ENCODE measurements at regions not wholly inside any gene's neighbourhood (a gene's known extent, or its start where the extent isn't known, plus 50 kb on each side); places are given as distances from the start of the nearest gene placed in this dataset.

GRCh38 chr12:97097734-97098133, 190.7 kb downstream of the NEDD1 start:
- DNase-seq, result no peak

DNA sequence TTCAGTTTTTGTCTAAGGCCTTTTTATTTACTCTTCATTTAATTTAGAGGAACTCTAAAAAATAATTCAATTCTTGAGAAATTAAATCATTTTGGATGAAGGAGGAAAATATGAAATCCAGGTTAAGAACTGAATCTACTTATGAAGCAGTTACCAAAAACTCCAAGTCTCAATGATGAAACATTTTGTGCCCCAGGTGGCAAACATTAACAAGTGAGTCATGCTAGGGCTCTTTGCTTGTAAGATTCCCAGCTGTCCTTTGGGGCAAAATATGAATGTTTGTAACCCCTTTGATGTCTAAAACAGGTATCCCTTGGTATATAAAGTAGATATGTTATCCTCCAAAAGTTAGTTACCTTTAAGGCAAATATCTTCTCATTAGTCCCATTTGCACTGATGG, 202.4 kb downstream of the NEDD1 start:
- DNase-seq, result no peak

- no peak for DNase-seq
These were observed 205.1 kb downstream of the NEDD1 start for GRCh38 chr12:97112136-97112535.

GRCh38 chr12:97118796-97119375, 211.8 kb downstream of the NEDD1 start:
- DNase-seq, result no peak

DNA sequence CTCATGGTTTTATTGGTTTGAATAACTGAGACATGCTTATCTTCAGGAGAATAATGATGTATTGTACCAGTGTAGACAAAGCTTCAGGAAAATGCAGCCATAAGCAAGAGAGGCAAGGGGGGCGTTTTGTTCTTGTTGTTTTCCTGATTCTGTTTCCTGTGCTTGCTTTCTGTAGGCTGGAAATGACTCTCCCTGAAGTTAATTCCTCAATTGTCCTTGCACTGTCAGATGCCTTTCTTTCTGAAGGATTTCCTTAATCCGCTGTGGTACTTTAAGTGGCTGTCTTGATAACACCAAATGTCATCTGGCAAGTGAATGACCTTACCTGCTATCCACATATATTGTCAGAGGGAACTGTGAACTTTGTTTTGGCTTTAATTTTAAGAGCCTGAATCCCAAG, 220.0 kb downstream of the NEDD1 start:
- DNase-seq, result no peak

DNA sequence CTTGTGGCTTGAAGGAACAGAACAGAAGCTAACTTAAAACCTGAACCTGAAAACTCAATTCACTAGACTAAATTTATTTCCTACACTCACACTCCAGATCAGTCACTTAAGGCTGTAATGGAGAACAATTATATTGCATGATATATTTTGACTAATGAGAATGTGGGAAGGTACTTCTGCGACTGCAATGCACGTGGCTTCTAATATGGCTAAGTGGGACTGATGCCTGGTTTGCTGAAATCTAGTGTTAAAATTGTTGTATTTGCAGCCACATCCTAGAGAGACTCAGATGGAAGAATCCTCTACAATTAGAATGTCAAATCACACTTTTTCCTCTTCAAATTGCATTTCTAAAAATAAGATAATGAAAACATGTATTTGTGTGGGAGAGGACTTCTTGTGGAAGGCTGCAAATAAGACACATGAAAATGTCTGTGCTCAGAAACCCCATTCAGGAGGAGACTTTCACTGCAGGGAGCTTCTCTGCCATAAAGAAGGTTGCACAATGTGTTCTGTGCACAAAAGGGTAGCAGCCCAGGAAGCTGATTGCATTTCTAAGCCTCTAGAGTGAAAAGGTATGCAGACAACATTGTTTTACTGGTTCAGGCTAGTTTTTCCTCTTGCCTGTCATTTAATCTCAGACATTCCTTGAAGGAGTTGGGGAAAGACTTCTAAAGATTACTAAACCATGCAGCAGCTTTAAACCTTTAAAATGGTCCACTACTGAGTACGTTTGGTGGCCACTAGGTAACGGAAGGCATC, 224.3 kb downstream of the NEDD1 start:
- no peak for DNase-seq

DNA sequence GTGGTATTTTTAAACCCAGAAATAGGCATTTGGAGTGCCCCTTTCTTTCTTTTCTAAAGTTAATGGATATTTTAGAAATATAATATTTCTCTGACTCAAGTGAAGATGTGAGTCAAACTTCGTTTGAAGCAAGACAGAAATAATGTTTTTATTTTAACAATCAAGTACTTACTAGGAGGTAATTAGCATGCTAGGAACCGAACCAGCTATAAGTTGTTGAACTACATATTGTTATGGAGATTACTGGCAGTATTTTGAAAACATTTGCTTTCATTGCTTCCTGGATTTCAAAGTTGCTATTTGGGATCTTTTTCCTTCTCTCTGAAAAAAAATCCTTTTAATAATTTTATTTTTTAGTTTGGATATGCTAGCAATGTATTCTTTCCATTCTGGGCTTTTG, 225.2 kb downstream of the NEDD1 start:
- DNase-seq, result no peak

DNA sequence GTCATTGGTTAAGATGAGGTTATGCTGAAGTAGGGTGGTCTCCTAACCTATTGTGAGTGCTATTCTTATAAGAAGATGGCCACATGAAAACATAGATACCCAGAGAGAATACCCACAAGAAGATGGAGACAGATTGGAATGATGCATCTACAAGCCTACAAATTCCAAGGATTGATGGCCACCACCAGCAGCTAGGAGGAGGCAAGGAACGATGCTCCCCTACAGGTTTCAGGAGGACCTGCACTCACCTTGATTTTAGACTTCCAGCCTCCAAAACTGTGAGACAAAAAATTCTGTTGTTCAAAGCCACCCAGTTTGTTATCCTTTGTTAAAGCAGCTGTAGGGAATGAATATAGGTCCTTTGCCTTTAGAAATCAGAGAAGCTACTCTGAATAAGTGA, 227.4 kb downstream of the NEDD1 start:
- no peak for DNase-seq

GRCh38 chr12:97140355-97140754, 233.3 kb downstream of the NEDD1 start:
- no peak for DNase-seq

GRCh38 chr12:97142737-97143410, 235.8 kb downstream of the NEDD1 start:
- DNase-seq, result no peak

- DNase-seq, result peak; percentile 77
These were observed 242.0 kb downstream of the NEDD1 start for GRCh38 chr12:97148941-97149559.

DNA sequence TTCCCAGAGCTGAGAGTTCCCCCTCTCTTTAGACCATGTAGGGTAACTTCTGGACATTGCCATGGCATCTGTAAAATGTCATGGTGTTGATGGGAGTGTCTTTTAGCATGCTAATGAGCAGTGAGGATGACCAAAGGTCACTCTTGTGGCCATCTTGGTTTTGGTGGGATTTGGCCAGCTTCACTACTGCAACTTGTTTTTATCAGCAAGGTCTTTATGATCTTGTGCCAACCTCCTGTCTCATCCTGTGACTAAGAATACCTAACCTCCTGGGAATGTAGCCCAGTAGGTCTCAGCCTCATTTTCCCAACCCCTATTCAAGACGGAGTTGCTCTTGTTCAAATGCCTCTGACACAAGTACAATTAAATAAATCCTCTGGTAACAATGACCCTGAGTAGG, 244.4 kb downstream of the NEDD1 start:
- DNase-seq, result no peak

DNA sequence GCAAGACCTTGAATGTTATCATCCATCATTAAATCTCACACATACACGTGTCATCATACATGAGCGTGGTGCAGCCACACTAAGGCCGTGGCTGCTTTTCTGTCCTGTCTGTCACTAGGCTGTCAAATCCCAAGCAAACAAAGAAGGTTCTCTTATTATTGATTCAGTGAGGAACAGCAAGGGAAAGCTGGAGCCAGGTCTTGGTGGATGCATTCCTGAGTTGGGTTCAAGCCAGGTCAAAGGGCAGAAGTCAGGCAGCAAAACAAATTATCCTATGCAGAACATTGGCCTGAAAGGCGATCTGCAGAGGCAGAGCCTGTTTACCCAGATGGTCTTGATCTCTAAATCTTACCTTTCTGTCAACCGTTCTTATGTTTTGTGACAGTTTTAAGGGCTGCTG, 252.3 kb downstream of the NEDD1 start:
- no peak for DNase-seq

DNA sequence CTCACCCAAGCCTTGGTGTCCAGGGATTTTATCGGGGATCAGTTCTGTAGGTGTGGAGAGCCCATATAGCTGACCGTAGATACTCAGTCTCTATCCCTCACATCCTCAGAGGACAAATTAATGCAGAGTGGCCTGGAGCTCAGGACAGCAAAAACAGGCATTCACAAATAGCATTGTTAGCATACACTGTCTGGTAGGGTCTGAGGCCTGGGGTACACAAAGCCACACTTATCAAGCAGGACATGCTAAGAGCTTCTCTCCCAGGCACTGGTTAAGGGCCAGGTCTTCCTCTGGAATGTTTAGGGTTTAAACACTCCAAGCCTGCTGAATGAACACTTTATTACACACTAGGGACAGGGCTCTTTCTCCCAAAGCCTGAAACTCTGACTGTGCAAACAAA, 253.2 kb downstream of the NEDD1 start:
- DNase-seq, result no peak

- no peak for DNase-seq
These were observed 255.1 kb downstream of the NEDD1 start for GRCh38 chr12:97162173-97162572.

DNA sequence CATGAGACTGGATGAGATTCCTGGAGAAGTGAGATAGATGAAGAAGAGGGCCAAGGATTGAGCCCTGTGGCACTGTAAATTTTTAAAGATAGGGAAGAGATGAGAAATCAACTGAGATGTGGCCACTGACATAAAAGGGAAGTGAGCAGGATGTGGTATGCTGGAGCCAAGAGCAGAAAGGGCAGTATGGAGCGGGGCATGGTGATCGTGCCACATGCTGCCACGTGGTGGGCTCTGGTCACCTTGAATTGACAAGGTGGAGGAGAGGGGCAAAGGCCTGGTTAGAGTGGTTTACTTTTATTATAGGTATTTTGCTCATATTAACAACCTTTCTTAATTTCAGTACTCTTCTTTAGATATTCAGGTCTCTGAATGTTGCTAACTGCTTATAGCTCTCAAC, 257.9 kb downstream of the NEDD1 start:
- no peak for DNase-seq

DNA sequence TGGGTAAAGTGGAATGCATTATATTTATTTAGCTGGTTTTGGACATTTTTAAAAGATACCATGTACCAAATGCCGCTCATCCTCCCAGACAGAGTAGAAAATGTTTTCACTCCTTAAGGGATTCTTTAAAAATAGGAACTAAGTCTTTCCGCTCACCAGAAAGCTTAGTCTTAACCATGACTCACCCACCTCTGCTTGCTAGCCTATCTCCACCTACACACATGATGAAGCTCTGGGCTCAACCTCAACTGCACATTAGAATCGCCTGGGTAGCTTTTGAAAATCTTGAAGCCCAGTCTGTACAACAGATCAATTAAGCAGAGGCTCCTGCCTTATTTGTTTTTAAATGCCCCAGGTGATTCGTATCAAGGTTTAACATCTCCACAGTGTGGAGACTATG, 260.5 kb downstream of the NEDD1 start:
- no peak for DNase-seq

- no peak for DNase-seq
These were observed 261.7 kb downstream of the NEDD1 start for GRCh38 chr12:97168804-97169203.

GRCh38 chr12:97169889-97170567, 263.0 kb downstream of the NEDD1 start:
- DNase-seq, result no peak

DNA sequence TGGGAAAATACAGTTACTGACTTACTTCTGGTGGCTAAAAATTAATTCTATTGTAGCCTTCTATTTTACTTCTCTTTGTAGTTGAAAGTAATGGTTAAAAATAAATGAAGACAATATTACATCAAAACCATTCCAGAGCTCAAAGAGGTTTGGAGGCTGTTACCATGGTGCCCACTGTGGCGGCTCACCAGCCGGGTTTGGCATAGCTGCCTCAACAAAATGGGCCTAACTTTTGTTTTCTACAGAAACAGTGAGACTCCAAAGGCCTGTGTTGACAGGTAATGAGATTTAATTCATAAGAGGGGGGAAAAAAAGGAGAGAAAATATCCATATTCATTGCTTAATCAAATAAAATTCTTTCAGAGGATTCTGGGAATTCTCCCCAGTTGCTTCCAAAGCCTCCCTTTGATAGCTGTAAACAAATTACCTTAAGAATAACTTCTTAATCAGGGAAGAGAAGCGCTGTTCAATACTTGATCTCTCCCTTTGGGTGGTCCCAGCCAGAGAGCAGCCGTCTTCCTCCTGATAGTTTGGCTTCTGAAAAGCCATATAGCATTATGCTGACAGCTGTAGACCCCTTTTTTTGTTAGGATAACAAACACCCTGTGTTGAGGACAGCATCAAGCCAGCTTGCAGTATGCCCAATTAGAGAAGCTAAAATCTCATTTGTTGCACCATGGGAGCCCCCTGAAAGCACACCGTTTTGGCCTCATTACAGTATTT, 266.8 kb downstream of the NEDD1 start:
- DNase-seq, result no peak

DNA sequence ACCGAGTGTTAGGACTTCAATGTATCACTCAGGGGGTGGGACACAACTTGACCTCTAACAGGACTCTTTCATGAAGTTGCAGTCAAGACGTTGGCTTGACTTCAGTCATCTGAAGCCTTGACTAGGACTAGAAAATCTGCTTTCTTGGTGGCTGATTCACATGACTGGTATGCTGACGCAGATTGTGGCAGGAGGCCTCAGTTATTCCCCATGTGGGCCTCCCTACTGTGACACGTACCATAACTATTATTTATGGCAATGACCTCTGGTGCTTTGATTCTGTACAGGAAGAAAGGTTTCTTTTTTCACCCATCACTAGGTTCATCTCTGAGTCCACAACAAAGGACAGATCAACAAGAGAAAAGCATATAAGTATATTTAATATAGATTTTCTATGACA, 270.4 kb downstream of the NEDD1 start:
- no peak for DNase-seq

DNA sequence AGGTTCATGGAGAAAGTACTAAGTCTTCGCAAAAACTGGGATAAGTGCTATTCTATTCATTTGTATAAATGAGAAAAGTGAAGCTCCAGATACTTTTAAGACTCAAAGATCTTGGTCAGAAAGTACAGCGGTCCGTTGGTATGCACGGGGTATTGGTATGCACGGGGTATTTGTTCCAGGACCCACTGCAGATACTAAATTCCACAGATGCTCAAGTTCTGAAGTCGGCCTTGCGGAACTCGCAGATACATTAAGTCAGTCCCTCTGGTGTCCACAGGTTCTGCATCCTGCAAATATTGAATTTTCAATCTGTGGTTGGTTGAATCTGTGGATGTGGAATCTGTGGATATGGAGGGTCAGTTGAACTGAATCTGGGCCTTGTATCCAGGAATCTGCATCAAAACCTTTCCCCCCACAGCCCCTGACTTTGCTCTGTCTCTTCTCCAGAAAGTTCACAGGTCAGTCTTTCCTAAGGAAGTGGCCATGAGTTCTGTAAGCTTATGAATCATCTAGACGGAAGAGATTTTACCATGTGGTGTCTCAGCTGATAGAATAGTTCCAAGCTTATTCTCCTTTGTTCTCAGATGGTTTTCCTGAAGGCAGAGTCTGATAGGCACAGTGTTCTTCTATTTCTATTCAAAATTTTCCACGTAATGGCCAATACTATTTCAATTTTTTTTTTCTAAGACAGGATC, 274.7 kb downstream of the NEDD1 start:
- no peak for DNase-seq
